Nucleus accumbens (tissue), 56 donors: ENCODE measurements at regions not wholly inside any gene's neighbourhood (a gene's known extent, or its start where the extent isn't known, plus 50 kb on each side); places are given as distances from the start of the nearest gene placed in this dataset.
"Not testable (repeated sequence)": the region's sequence is repeated elsewhere in the genome, so short reads cannot be mapped to it uniquely, and the experiment has no call there.

ENCODE experiments used
- DNase-seq, 56 donors: peaks; one replicate each; lab custom pipeline; 2025; lab: John Stamatoyannopoulos, UW

- not testable (repeated sequence) for DNase-seq
These were observed 186.7 kb downstream of the SPATA31A6 start for GRCh38 chr9:42370172-42370571.

- not testable (repeated sequence) for DNase-seq
These were observed 188.0 kb downstream of the SPATA31A6 start for GRCh38 chr9:42371417-42371816.

- not testable (repeated sequence) for DNase-seq
These were observed 194.3 kb downstream of the SPATA31A6 start for GRCh38 chr9:42377530-42378417.

GRCh38 chr9:42378418-42378815 is 195.0 kb downstream of the SPATA31A6 start:
- DNase-seq = no peak

- not testable (repeated sequence) for DNase-seq
These were observed 196.1 kb downstream of the SPATA31A6 start for GRCh38 chr9:42379602-42380001.

GRCh38 chr9:42384585-42384984 is 201.1 kb downstream of the SPATA31A6 start:
- not testable (repeated sequence) for DNase-seq

- DNase-seq = not testable (repeated sequence)
These were observed 202.2 kb downstream of the SPATA31A6 start for GRCh38 chr9:42385574-42386120.

- no peak for DNase-seq
These were observed 203.0 kb downstream of the SPATA31A6 start for GRCh38 chr9:42386477-42386876.

- no peak for DNase-seq
These were observed 204.8 kb downstream of the SPATA31A6 start for GRCh38 chr9:42388146-42388690.

GRCh38 chr9:42388846-42389245 is 205.4 kb downstream of the SPATA31A6 start:
- DNase-seq = no peak

- DNase-seq = not testable (repeated sequence)
These were observed 209.5 kb downstream of the SPATA31A6 start for GRCh38 chr9:42392773-42393455.

- DNase-seq = no peak
These were observed 212.9 kb downstream of the SPATA31A6 start for GRCh38 chr9:42396318-42396717.

GRCh38 chr9:42397336-42397735 is 213.9 kb downstream of the SPATA31A6 start:
- not testable (repeated sequence) for DNase-seq

GRCh38 chr9:42402919-42403318 is 219.5 kb downstream of the SPATA31A6 start:
- DNase-seq = not testable (repeated sequence)

- not testable (repeated sequence) for DNase-seq
These were observed 226.1 kb downstream of the SPATA31A6 start for GRCh38 chr9:42409581-42409980.

- not testable (repeated sequence) for DNase-seq
These were observed 228.9 kb downstream of the SPATA31A6 start for GRCh38 chr9:42412354-42412753.

GRCh38 chr9:42414865-42415264 is 231.4 kb downstream of the SPATA31A6 start:
- DNase-seq = not testable (repeated sequence)

GRCh38 chr9:42419652-42420051 is 236.2 kb downstream of the SPATA31A6 start:
- DNase-seq = not testable (repeated sequence)

GRCh38 chr9:42420324-42420723 is 236.9 kb downstream of the SPATA31A6 start:
- not testable (repeated sequence) for DNase-seq

GRCh38 chr9:42421630-42422029 is 238.2 kb downstream of the SPATA31A6 start:
- DNase-seq = not testable (repeated sequence)
